ENCODE measurements at regions not wholly inside any gene's neighbourhood (a gene's known extent, or its start where the extent isn't known, plus 50 kb on each side); places are given as distances from the start of the nearest gene placed in this dataset.
A peak's percentile ranks its signal among the peaks of the same experiment; 100 is the strongest.

DNA sequence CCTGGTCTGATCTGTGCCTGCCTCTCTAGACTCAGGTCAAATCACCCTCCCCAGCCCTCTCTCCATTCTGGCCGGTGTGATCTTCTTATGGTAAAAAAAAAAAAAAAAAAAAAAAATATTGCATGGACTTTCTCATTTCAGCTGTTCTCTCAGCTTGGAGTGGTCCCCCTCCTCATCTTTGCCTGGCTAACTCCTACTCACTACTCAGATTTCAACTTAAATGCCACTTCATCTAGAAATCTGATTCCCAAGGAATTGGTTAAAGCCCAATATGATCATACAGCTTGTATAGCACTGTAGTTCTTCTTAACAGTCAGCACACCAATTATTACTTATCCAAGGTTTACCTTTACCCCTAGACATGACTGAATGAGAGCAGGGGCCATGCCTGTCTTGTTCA lies 105.9 kb upstream of the CARMIL1 start (continued):
- TF ChIP-seq, protein P1, sequence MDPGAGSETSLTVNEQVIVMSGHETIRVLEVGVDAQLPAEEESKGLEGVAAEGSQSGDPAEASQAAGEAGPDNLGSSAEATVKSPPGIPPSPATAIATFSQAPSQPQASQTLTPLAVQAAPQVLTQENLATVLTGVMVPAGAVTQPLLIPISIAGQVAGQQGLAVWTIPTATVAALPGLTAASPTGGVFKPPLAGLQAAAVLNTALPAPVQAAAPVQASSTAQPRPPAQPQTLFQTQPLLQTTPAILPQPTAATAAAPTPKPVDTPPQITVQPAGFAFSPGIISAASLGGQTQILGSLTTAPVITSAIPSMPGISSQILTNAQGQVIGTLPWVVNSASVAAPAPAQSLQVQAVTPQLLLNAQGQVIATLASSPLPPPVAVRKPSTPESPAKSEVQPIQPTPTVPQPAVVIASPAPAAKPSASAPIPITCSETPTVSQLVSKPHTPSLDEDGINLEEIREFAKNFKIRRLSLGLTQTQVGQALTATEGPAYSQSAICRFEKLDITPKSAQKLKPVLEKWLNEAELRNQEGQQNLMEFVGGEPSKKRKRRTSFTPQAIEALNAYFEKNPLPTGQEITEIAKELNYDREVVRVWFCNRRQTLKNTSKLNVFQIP (CRISPR knock-in tag; IDR thresholded peaks at IDR 0.05; ENCODE audit: borderline replicate concordance, low read depth) = no peak
- TF ChIP-seq ZFP30 (CRISPR knock-in tag; IDR thresholded peaks at IDR 0.05) = no peak

DNA sequence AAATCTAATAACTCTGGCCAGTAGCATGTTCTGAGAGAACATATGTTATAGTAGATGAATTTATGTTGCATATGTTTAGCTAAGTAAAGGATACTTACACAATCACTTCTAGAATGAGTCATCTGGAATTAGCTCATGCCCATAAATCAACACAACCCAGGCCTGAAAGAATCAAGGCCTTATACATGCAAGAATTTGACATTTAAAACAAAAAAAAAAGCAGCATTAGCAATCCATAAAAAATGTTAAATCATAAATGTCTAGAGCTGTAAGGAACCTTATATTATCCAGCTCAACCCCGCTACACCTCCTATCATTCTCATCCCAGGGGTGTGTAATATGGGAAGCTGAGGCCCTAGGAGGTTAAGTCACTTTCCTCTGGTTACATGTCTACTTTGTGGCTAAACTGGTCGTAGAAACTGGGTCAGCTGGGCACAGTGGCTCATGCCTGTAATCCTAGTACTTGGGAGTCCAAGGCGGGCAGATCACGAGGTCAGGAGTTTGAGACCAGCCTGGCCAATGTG lies 105.2 kb upstream of the CARMIL1 start:
- TF ChIP-seq RARB (CRISPR knock-in tag; IDR thresholded peaks at IDR 0.05) (0 out of 2 replicates have a peak, but pooled peaks have one; percentile 49), PPARA (CRISPR knock-in tag; IDR thresholded peaks at IDR 0.05; ENCODE audit: borderline replicate concordance) (no peak), ISL1 (CRISPR knock-in tag; IDR thresholded peaks at IDR 0.05) (peak; percentile 95), ESRRG (CRISPR knock-in tag; IDR thresholded peaks at IDR 0.05) (no peak), ARNTL (CRISPR knock-in tag; IDR thresholded peaks at IDR 0.05; ENCODE audit: borderline replicate concordance, low read depth) (no peak), OSR1 (CRISPR knock-in tag; IDR thresholded peaks at IDR 0.05) (no peak), ZNF70 (CRISPR knock-in tag; IDR thresholded peaks at IDR 0.05) (no peak), ZNF8 (CRISPR knock-in tag; IDR thresholded peaks at IDR 0.05) (no peak), SNAI2 (CRISPR knock-in tag; IDR thresholded peaks at IDR 0.05) (no peak), ZC3H10 (CRISPR knock-in tag; IDR thresholded peaks at IDR 0.05) (0 out of 2 replicates have a peak, but pooled peaks have one; percentile 60), TOX (CRISPR knock-in tag; IDR thresholded peaks at IDR 0.05; ENCODE audit: borderline replicate concordance) (peak; percentile 80; the same call in 1 of the 2 replicates), ZNF565 (CRISPR knock-in tag; conservative IDR thresholded peaks at IDR 0.05; ENCODE audit: low read depth) (no peak), TCF4 (CRISPR knock-in tag; IDR thresholded peaks at IDR 0.05; ENCODE audit: borderline replicate concordance) (no peak), GLIS3 (CRISPR knock-in tag; IDR thresholded peaks at IDR 0.05) (no peak), BACH2 (CRISPR knock-in tag; IDR thresholded peaks at IDR 0.05; ENCODE audit: borderline replicate concordance) (no peak), CSDC2 (CRISPR knock-in tag; IDR thresholded peaks at IDR 0.05) (0 out of 2 replicates have a peak, but pooled peaks have one; percentile 73), ZFP3 (CRISPR knock-in tag; IDR thresholded peaks at IDR 0.05) (no peak), ZFP30 (CRISPR knock-in tag; IDR thresholded peaks at IDR 0.05) (no peak)
- TF ChIP-seq, protein P2, sequence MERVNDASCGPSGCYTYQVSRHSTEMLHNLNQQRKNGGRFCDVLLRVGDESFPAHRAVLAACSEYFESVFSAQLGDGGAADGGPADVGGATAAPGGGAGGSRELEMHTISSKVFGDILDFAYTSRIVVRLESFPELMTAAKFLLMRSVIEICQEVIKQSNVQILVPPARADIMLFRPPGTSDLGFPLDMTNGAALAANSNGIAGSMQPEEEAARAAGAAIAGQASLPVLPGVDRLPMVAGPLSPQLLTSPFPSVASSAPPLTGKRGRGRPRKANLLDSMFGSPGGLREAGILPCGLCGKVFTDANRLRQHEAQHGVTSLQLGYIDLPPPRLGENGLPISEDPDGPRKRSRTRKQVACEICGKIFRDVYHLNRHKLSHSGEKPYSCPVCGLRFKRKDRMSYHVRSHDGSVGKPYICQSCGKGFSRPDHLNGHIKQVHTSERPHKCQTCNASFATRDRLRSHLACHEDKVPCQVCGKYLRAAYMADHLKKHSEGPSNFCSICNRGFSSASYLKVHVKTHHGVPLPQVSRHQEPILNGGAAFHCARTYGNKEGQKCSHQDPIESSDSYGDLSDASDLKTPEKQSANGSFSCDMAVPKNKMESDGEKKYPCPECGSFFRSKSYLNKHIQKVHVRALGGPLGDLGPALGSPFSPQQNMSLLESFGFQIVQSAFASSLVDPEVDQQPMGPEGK (CRISPR knock-in tag; IDR thresholded peaks at IDR 0.05; ENCODE audit: borderline replicate concordance) = peak; percentile 24; the same call in 1 of the 2 replicates
- TF ChIP-seq, protein P3, sequence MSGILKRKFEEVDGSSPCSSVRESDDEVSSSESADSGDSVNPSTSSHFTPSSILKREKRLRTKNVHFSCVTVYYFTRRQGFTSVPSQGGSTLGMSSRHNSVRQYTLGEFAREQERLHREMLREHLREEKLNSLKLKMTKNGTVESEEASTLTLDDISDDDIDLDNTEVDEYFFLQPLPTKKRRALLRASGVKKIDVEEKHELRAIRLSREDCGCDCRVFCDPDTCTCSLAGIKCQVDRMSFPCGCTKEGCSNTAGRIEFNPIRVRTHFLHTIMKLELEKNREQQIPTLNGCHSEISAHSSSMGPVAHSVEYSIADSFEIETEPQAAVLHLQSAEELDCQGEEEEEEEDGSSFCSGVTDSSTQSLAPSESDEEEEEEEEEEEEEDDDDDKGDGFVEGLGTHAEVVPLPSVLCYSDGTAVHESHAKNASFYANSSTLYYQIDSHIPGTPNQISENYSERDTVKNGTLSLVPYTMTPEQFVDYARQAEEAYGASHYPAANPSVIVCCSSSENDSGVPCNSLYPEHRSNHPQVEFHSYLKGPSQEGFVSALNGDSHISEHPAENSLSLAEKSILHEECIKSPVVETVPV (CRISPR knock-in tag; IDR thresholded peaks at IDR 0.05) = no peak
- TF ChIP-seq, protein P4, sequence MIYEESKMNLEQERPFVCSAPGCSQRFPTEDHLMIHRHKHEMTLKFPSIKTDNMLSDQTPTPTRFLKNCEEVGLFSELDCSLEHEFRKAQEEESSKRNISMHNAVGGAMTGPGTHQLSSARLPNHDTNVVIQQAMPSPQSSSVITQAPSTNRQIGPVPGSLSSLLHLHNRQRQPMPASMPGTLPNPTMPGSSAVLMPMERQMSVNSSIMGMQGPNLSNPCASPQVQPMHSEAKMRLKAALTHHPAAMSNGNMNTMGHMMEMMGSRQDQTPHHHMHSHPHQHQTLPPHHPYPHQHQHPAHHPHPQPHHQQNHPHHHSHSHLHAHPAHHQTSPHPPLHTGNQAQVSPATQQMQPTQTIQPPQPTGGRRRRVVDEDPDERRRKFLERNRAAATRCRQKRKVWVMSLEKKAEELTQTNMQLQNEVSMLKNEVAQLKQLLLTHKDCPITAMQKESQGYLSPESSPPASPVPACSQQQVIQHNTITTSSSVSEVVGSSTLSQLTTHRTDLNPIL (CRISPR knock-in tag; IDR thresholded peaks at IDR 0.05; ENCODE audit: low read depth) = peak; percentile 93
- TF ChIP-seq, protein P1 (CRISPR knock-in tag; IDR thresholded peaks at IDR 0.05; ENCODE audit: borderline replicate concordance, low read depth) = no peak
- TF ChIP-seq, protein P5, sequence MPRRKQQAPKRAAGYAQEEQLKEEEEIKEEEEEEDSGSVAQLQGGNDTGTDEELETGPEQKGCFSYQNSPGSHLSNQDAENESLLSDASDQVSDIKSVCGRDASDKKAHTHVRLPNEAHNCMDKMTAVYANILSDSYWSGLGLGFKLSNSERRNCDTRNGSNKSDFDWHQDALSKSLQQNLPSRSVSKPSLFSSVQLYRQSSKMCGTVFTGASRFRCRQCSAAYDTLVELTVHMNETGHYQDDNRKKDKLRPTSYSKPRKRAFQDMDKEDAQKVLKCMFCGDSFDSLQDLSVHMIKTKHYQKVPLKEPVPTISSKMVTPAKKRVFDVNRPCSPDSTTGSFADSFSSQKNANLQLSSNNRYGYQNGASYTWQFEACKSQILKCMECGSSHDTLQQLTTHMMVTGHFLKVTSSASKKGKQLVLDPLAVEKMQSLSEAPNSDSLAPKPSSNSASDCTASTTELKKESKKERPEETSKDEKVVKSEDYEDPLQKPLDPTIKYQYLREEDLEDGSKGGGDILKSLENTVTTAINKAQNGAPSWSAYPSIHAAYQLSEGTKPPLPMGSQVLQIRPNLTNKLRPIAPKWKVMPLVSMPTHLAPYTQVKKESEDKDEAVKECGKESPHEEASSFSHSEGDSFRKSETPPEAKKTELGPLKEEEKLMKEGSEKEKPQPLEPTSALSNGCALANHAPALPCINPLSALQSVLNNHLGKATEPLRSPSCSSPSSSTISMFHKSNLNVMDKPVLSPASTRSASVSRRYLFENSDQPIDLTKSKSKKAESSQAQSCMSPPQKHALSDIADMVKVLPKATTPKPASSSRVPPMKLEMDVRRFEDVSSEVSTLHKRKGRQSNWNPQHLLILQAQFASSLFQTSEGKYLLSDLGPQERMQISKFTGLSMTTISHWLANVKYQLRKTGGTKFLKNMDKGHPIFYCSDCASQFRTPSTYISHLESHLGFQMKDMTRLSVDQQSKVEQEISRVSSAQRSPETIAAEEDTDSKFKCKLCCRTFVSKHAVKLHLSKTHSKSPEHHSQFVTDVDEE (CRISPR knock-in tag; IDR thresholded peaks at IDR 0.05) = no peak
- ATAC-seq = peak; percentile 78

All from SK-N-SH treated with all-trans-retinoic acid at 6 μM for 48 hours (cell line).